ENCODE measurements at regions not wholly inside any gene's neighbourhood (a gene's known extent, or its start where the extent isn't known, plus 50 kb on each side); places are given as distances from the start of the nearest gene placed in this dataset.

DNA sequence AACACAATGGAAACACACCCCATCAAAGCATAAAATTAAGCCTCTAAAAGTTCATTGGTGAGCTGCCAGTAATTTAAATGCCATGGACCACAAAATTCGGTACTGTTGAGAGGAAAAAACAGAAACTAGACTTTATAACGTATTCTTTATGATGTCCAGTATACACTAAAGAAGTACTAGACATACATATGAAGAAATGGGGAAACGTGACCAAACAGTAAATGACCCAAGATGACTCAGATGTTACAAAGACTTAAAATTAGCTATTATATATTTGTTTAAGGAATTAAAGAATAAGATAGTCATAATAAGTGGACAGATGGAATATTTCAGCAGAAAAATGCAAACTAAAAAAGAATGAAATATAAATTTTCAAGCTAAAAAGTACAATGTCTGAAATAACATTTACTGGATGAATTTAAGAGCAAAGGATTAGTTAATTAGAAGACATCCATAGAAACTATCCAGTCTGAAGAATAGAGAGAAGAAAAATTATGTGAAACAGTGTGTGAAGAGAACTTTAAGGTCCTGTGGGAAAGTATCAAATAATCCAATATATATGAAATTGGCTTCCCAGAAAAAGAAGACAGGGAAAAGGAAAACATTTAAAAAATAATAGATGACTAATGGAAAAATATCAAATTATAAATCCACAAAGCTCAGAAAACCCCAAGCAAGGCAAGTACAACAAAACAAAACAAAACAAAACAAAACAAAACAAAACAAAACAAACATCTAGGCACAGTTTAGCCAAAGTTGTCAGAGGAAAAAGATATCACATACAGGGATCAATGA is 69.4 kb downstream of the SAMD9 start:
- 90 to 100% methylated on average over 1 to 2 of the region's 3 CpGs for WGBS, 2 experiments
- Histone ChIP-seq H3K27me3 (ENCODE audit: control insufficient read depth, insufficient read depth, low read length, poor library complexity, severe bottlenecking) (no peaks in the 10 kb centered on the region), H3K4me3 (ENCODE audit: insufficient read depth, low read depth, low read length) (no peak overlapping the region), H3K27ac (ENCODE audit: insufficient read depth, low read depth, low read length, poor library complexity, severe bottlenecking) (no peak overlapping the region), H3K4me1 (ENCODE audit: control insufficient read depth, insufficient read depth, low read length) (peaks cover 20% of the 10 kb centered on the region), H3K9me3 (ENCODE audit: control insufficient read depth, low read length) (no peaks in the 10 kb centered on the region), H3K36me3 (ENCODE audit: control insufficient read depth, insufficient read depth, low read length) (no peaks in the 10 kb centered on the region)

DNA sequence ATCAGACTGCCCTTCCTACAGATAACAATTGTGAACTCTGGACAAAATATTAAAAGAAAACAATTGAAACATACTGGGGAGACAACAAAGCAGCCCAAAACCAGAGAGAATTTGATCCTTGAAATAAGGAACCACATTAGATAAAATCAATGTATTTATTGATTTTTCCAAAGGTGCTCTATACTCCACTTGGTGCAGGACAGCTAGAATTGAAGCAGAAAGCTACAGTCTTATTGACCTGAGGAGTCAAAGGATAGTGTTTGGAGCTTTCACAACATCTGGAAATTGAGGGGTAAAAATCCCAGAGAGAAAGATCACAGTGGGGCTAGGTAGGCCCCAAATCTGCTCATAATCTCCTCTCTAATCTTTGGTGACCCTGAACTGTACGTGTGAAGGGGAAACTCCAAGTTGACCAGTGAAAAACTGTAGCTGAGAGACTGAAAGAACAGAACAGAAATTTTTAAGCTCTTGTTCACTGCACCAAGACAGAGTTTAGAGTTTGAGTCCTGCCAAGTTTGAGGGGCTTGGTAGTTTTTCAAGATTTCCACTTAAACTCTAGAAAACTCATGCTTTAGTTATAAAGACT is 70.2 kb downstream of the SAMD9 start:
- Histone ChIP-seq H3K4me3 (ENCODE audit: insufficient read depth, low read depth, low read length) (no peak overlapping the region), H3K36me3 (ENCODE audit: control insufficient read depth, insufficient read depth, low read length) (no peaks in the 10 kb centered on the region), H3K27ac (ENCODE audit: insufficient read depth, low read depth, low read length, poor library complexity, severe bottlenecking) (no peak overlapping the region), H3K9me3 (ENCODE audit: control insufficient read depth, low read length) (no peaks in the 10 kb centered on the region), H3K4me1 (ENCODE audit: control insufficient read depth, insufficient read depth, low read length) (peaks cover 26% of the 10 kb centered on the region), H3K27me3 (ENCODE audit: control insufficient read depth, insufficient read depth, low read length, poor library complexity, severe bottlenecking) (no peaks in the 10 kb centered on the region)
- WGBS, 2 experiments = 29 to 49% methylated on average over 1 of the region's 1 CpG

DNA sequence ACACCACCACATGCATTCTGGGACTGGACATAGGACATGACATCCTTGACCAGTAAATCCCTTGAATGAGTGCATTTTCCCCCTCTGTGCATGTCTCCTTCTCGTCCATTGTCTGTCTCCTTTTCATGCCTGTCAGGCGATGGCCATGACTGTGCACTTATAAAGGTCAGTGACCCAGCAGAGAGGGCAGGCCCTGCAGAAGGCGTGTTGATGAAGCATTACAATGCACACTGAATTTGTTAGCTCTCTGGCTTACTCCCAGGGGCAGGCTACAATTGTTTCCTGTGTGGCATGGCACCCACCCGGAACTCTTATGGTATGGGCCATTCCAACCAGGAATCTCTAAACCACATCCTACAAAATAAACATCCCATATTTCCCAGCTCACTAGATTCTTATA is 71.1 kb downstream of the SAMD9 start:
- Histone ChIP-seq H3K27me3 (ENCODE audit: control insufficient read depth, insufficient read depth, low read length, poor library complexity, severe bottlenecking) (no peaks in the 10 kb centered on the region), H3K4me3 (ENCODE audit: insufficient read depth, low read depth, low read length) (no peak overlapping the region), H3K4me1 (ENCODE audit: control insufficient read depth, insufficient read depth, low read length) (peaks cover 28% of the 10 kb centered on the region), H3K27ac (ENCODE audit: insufficient read depth, low read depth, low read length, poor library complexity, severe bottlenecking) (no peak overlapping the region), H3K9me3 (ENCODE audit: control insufficient read depth, low read length) (no peaks in the 10 kb centered on the region), H3K36me3 (ENCODE audit: control insufficient read depth, insufficient read depth, low read length) (no peaks in the 10 kb centered on the region)
- WGBS, 2 experiments = 52 to 65% methylated on average over 4 of the region's 4 CpGs

DNA sequence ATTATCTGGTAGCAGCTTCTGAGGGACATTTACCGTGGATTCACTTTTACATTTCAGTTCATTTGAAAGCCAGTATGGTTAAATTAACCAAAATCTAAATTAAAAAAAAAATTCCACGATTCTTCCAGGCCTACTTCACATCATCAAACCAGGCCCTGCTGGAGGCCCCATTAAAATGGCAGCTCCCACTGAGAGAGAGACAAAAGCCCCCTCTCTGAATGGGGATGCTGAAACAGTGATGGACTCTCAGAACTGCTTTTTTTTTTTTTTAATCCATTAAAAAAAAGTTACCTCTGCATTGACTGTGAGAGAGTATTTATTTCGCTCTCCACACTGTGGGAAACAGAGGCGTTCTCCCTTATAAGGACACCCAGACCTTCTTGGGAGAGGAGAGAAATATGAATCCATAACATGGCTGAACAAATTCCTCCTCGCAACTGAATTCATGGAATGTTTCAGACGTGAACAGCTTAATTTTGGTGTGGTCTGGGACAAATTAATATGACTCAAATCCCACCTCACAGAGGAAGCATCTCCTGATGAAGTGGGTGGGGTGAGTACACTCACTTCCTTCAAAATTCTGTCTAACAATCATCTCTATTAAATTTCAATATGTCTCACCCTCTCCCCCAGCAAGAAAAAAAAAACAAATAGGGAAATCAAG is 73.5 kb downstream of the SAMD9 start:
- Histone ChIP-seq H3K27ac (ENCODE audit: insufficient read depth, low read depth, low read length, poor library complexity, severe bottlenecking) (peak overlapping the region; percentile 72), H3K4me3 (ENCODE audit: insufficient read depth, low read depth, low read length) (no peak overlapping the region)

DNA sequence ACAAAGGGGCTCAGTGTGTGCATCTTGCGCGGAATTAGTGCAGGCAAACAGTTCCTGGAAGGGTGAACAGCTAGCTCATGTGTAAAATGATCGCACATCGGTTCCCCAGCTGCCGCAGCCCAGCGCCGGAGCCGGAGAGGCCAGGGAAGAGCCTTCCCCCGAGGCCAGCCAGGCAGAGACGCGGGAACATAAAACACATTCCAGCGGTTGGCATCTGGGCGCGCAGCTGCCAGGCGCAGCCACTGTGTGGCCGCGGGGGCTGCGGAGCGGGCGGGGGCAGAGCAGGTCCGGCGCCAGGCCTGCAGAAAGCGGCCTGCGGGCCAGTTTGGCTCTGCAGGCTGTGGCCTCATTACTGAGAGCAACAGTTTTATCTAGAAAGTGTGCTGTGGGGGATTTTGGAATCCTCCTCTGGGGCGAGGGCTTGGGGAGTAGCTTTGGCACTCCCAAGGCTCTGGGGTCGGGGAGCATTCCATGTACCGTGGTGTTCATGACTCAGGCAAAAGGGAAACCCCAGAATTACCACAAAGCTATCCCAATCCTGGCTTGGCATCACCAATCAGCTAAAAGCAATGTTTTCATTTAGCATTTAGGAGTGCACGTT is 74.3 kb downstream of the SAMD9 start:
- H3K36me3 ChIP-seq (ENCODE audit: control insufficient read depth, insufficient read depth, low read length) = no peaks in the 10 kb centered on the region
- H3K27ac ChIP-seq (ENCODE audit: insufficient read depth, low read depth, low read length, poor library complexity, severe bottlenecking) = peak overlapping the region; percentile 72
- no peaks in the 10 kb centered on the region for H3K9me3 ChIP-seq (ENCODE audit: control insufficient read depth, low read length)
- H3K4me1 ChIP-seq (ENCODE audit: control insufficient read depth, insufficient read depth, low read length) = peaks cover 33% of the 10 kb centered on the region
- 14 to 16% methylated on average over 28 of the region's 28 CpGs for WGBS, 2 experiments
- H3K27me3 ChIP-seq (ENCODE audit: control insufficient read depth, insufficient read depth, low read length, poor library complexity, severe bottlenecking) = no peaks in the 10 kb centered on the region
- H3K4me3 ChIP-seq (ENCODE audit: insufficient read depth, low read depth, low read length) = no peak overlapping the region

More for the DNA sequence above, 73.5 kb downstream of the SAMD9 start:
- peaks cover 32% of the 10 kb centered on the region for H3K4me1 ChIP-seq (ENCODE audit: control insufficient read depth, insufficient read depth, low read length)
- 3 to 12% methylated on average over 4 to 6 of the region's 6 CpGs for WGBS, 2 experiments
- H3K9me3 ChIP-seq (ENCODE audit: control insufficient read depth, low read length) = no peaks in the 10 kb centered on the region
- no peaks in the 10 kb centered on the region for H3K27me3 ChIP-seq (ENCODE audit: control insufficient read depth, insufficient read depth, low read length, poor library complexity, severe bottlenecking)
- no peaks in the 10 kb centered on the region for H3K36me3 ChIP-seq (ENCODE audit: control insufficient read depth, insufficient read depth, low read length)

DNA sequence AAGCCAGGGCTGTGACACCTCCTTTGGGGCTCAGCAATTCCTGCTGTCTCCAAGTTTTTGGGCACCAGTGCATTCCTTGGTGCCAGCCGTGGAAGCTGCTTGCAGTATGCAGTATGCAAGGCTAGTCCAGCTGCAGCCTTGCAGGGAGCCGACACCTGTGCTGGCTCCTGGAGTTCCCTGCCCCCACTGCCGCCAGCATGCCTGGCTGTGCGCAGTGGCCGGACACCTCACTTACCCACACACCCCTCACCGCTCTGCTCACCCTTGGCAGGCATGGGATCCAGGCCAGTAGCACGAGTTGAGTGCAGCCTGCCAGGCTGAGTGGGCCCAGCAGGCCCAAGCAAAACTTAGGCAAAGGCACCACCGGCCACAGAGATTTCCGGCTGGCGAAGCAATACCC is 77.4 kb downstream of the SAMD9 start:
- H3K27ac ChIP-seq (ENCODE audit: insufficient read depth, low read depth, low read length, poor library complexity, severe bottlenecking) = no peak overlapping the region
- H3K4me3 ChIP-seq (ENCODE audit: insufficient read depth, low read depth, low read length) = no peak overlapping the region
- H3K36me3 ChIP-seq (ENCODE audit: control insufficient read depth, insufficient read depth, low read length) = no peaks in the 10 kb centered on the region
- 86 to 88% methylated on average over 10 of the region's 10 CpGs for WGBS, 2 experiments
- H3K4me1 ChIP-seq (ENCODE audit: control insufficient read depth, insufficient read depth, low read length) = peaks cover 26% of the 10 kb centered on the region
- no peaks in the 10 kb centered on the region for H3K9me3 ChIP-seq (ENCODE audit: control insufficient read depth, low read length)
- no peaks in the 10 kb centered on the region for H3K27me3 ChIP-seq (ENCODE audit: control insufficient read depth, insufficient read depth, low read length, poor library complexity, severe bottlenecking)

DNA sequence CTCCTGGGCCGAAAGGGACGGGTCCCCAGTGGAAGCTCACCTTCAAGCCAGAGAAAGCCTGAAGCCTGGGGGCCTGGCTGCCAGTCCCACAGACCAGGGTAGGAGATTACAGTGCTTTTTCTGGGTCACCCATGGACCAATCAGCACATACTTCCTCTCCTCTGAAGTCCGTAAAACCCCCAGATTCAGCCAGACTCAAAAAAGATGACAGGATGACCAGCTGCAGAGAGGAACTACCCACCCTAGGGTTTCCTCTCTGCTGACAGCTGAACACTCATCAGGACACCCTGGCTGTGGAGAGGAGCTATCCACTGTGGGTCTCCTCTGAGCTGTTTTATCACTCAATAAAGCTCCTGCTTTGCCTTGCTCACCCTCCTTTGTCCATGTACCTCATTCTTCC is 78.0 kb downstream of the SAMD9 start:
- Histone ChIP-seq H3K4me3 (ENCODE audit: insufficient read depth, low read depth, low read length) (no peak overlapping the region), H3K9me3 (ENCODE audit: control insufficient read depth, low read length) (no peaks in the 10 kb centered on the region), H3K27ac (ENCODE audit: insufficient read depth, low read depth, low read length, poor library complexity, severe bottlenecking) (no peak overlapping the region), H3K4me1 (ENCODE audit: control insufficient read depth, insufficient read depth, low read length) (peaks cover 26% of the 10 kb centered on the region), H3K27me3 (ENCODE audit: control insufficient read depth, insufficient read depth, low read length, poor library complexity, severe bottlenecking) (no peaks in the 10 kb centered on the region), H3K36me3 (ENCODE audit: control insufficient read depth, insufficient read depth, low read length) (no peaks in the 10 kb centered on the region)
- 85 to 96% methylated on average over 3 of the region's 3 CpGs for WGBS, 2 experiments

DNA sequence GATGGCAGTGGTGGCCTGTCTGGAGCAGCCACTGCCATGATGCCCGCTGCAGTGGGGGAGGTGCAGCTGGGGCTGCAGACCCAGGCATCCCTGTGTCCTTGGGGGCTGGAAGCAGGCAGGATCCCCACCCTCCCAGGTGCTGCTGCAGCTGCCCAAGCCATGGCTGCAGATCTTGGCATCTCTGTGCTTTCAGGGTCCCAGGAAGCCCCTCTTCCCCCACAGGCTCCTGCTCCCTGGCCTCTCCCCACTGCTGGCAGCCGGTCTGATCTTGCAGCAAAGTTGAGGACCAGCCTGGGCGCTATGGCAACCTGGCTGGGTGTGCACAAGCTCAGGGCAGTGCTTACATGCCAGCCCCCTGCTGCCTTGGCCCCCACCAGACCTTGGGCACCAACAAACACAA is 78.5 kb downstream of the SAMD9 start:
- WGBS, 2 experiments = 88 to 93% methylated on average over 3 of the region's 3 CpGs
- Histone ChIP-seq H3K36me3 (ENCODE audit: control insufficient read depth, insufficient read depth, low read length) (no peaks in the 10 kb centered on the region), H3K27ac (ENCODE audit: insufficient read depth, low read depth, low read length, poor library complexity, severe bottlenecking) (no peak overlapping the region), H3K27me3 (ENCODE audit: control insufficient read depth, insufficient read depth, low read length, poor library complexity, severe bottlenecking) (no peaks in the 10 kb centered on the region), H3K4me1 (ENCODE audit: control insufficient read depth, insufficient read depth, low read length) (peaks cover 23% of the 10 kb centered on the region), H3K4me3 (ENCODE audit: insufficient read depth, low read depth, low read length) (no peak overlapping the region), H3K9me3 (ENCODE audit: control insufficient read depth, low read length) (no peaks in the 10 kb centered on the region)

DNA sequence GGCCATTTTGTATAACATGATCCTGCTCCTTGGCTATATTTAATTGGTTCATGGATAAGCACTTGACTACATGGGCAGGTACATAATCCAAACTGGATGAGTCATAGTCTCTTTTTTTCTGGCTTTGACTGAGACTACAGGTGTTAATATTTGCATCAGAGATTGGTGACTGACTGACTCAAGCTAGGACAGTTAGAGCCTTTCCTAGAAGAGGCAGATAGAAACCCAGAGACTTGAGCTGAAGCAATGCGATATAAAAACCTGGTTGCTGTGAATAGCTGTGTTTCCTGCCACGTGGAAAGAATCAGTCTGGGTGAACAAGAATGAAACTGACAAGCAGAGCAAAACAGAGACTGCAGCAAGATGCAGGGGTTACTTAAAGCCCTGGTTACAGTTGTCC is 81.0 kb downstream of the SAMD9 start:
- Histone ChIP-seq H3K9me3 (ENCODE audit: control insufficient read depth, low read length) (no peaks in the 10 kb centered on the region), H3K4me1 (ENCODE audit: control insufficient read depth, insufficient read depth, low read length) (peaks cover 5% of the 10 kb centered on the region), H3K4me3 (ENCODE audit: insufficient read depth, low read depth, low read length) (no peak overlapping the region), H3K27ac (ENCODE audit: insufficient read depth, low read depth, low read length, poor library complexity, severe bottlenecking) (no peak overlapping the region), H3K36me3 (ENCODE audit: control insufficient read depth, insufficient read depth, low read length) (no peaks in the 10 kb centered on the region), H3K27me3 (ENCODE audit: control insufficient read depth, insufficient read depth, low read length, poor library complexity, severe bottlenecking) (no peaks in the 10 kb centered on the region)
- WGBS, 2 experiments = 69 to 74% methylated on average over 2 of the region's 2 CpGs

DNA sequence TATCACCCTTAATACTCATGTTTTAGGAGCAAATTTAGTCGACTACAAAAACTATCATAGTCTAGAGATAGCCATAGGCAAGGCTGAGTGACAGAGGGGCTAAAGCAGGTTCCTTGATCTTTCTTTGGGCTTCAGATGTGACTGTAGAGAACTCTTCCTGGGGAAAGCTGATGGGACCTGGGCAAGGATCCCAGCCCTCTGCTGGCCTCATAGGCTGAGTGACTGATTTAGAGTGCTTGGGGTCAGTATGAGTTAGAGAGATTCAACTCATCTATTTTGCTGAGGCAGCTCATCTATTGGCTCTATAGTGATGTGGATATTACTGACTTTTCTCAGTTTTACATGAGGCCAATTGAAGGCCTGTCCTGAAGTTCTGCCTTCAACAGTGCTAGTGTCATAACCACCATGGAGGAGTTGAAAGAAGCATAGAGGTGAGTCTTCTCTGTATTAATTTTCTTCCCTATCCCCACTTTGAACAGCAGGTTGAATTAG is 81.6 kb downstream of the SAMD9 start:
- Histone ChIP-seq H3K4me1 (ENCODE audit: control insufficient read depth, insufficient read depth, low read length) (peaks cover 5% of the 10 kb centered on the region), H3K4me3 (ENCODE audit: insufficient read depth, low read depth, low read length) (no peak overlapping the region), H3K9me3 (ENCODE audit: control insufficient read depth, low read length) (no peaks in the 10 kb centered on the region), H3K36me3 (ENCODE audit: control insufficient read depth, insufficient read depth, low read length) (no peaks in the 10 kb centered on the region), H3K27ac (ENCODE audit: insufficient read depth, low read depth, low read length, poor library complexity, severe bottlenecking) (no peak overlapping the region), H3K27me3 (ENCODE audit: control insufficient read depth, insufficient read depth, low read length, poor library complexity, severe bottlenecking) (no peaks in the 10 kb centered on the region)
- 80 to 91% methylated on average over 1 of the region's 1 CpG for WGBS, 2 experiments

Measured in ectodermal cell (in vitro differentiated cells).